HG02943 (cell line): ENCODE measurements at regions not wholly inside any gene's neighbourhood (a gene's known extent, or its start where the extent isn't known, plus 50 kb on each side); places are given as distances from the start of the nearest gene placed in this dataset.
"Not testable (repeated sequence)": the region's sequence is repeated elsewhere in the genome, so short reads cannot be mapped to it uniquely, and the experiment has no call there.

ENCODE experiments used
- ATAC-seq: cut with Tn5 transposase; IDR thresholded peaks from one replicate; pipeline ENCODE4 v1.9.1; 2021; ENCODE audit warnings: mild to moderate bottlenecking, low read depth, moderate library complexity; ENCODE audit not compliant: unreplicated experiment

DNA sequence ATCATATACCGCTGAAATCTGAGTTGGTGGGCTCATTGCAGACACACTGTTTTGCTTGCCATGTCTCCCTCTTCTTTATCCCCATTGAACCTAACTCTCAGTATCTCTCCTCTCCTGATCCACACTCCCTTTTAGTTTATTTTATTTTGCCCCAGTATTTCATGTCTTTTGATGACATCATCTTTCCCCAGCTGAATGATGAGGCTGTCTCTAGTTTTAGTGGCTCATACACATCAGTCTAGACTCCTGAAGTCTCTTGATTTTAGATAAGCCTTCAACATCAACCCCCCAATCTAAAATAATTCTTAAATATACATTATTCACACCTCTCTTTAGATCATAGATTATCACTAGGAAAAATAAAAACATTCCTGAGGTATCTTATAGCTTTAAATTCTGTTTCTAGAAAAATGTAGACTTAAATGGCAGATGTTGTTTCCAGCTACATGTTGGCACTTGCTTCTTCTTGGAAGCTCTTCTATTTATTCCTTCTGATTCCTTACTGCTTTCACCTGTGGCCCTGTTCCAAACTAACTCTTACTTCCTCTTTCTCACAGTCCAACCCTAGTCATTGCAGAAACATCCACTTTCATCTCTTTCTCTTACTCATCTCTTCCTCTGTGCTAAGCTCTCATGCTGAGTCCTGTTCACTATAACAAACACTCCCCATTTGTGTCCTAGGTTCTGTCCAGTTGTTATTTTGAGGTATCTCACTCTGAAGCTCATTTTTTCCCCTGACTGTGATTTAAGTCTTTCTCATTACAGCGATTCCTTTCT, 191.9 kb upstream of the SLC35B3 start:
- no peak for ATAC-seq

DNA sequence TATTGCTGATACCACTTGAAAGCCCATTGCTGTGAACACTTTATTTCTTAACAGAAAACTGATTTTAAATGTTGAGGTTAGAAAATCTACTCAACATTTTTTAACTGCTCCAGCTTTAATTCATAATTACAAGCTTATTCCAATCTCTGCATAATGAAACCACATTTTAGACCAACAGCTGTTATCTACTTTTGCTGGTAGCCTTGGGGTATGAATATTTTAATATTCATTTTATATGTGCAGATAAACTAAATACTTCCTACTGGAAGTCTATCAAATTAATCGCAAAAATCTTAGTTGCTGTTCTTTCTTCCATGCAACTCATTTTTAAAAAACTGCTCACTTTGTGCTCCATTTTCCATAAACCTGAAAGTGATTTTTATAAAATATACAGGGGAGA, 189.3 kb upstream of the SLC35B3 start:
- no peak for ATAC-seq

DNA sequence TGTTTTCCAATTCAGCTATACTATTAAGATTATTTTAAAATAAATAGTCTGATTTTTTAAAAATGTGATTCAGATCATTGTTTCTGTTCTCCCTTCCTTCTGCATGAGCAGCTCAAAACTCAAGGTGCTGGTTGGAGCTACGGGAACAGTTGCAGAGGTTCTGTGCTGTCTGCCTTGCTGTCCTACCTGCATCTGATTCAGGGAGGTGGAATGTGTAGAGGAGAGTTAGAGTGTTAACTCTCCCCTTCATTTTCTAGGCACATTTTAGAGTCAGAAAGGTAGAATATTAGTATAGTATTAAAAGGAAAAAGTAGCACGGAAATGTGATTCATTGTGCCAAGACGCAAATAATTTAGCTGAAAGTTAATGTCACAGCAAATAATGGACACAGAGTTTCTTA, 188.1 kb upstream of the SLC35B3 start:
- no peak for ATAC-seq

DNA sequence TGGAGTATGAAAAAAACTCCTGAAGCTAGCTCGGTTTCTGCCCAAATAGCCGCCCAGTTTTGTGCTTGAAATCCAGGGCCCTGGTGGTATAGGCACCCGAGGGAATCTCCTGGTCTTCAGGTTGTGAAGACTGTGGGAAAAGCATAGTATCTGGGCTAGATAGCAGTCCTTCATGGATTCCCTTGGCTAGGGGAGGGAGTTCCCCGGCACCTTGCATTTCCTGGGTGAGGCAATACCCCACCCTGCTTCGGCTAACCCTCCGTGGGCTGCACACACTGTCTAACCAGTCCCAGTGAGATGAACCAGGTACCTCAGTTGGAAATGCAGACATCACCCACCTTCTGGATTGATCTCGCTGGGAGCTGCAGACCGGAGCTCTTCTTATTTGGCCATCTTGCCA, 184.5 kb upstream of the SLC35B3 start:
- no peak for ATAC-seq

DNA sequence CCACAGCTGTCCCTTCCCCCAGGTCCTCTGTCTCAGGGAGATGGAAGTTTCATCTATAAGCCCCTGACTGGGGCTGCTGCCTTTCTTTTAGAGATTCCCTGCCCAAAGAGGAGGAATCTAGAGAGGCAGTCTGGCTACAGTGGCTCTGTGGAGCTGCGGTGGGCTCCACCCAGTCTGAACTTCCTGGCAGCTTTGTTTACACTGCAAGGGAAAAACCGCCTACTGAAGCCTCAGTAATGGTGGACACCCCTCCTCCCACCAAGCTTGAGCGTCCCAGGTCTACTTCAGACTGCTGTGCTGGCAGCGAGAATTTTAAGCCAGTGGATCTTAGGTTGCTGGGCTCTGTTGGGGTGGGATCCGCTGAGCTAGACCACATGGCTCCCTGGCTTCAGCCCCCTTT, 184.1 kb upstream of the SLC35B3 start:
- ATAC-seq: not testable (repeated sequence)

DNA sequence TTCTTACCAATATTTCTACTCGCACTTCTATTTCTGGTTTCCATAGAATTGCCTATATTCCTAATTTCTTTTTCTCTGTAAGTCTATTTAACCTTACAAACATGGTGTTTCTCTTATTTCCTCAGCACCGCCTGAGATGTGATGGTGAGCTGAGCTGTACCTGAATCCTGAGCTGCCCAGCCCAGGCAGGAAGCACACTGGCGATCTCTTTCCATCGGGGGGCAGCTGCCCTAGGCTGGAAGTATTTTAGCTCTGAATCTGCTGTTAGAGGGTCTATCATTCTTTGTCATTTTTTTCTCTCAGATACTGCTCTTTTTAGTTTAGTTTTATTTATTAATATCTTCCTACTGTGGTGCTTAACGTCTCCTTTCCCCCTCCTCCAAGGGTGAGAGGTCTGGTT, 173.4 kb upstream of the SLC35B3 start:
- no peak for ATAC-seq

DNA sequence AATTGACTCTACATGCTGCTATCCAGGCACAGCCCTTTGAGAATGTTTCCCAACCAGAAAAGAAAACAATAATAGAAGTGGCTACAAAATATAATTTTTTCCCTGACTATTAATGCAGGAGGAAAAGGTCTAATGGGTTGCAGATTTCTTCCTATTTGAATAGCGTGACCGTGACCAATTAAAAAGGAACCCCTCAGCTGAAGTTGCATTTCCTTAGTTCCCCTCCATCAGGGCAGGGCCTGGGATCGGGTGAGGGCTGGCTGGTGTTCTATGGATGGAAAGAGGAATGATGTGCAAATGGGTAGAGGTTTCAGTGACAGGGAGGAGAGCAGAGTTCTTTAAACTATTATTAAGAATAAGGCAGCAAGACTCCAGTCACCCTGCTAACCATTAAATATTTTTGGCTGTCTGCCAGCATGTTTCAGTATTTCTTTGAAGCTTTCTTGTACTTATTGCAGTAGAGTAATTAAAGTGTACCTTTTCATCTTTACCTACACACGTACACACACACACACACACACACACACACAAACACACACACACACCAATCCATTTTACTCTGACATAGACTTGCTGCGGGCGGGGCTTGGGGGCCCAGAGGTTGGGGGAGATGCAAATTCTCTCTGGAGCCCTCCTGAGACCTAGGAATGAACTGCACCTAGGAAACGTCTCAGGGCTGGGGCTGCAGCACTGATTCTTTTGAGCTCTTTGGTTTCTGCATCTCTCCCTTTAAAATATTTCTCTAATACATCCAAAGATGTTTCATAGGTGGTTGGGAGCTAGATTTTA, 154.8 kb upstream of the SLC35B3 start:
- no peak for ATAC-seq

DNA sequence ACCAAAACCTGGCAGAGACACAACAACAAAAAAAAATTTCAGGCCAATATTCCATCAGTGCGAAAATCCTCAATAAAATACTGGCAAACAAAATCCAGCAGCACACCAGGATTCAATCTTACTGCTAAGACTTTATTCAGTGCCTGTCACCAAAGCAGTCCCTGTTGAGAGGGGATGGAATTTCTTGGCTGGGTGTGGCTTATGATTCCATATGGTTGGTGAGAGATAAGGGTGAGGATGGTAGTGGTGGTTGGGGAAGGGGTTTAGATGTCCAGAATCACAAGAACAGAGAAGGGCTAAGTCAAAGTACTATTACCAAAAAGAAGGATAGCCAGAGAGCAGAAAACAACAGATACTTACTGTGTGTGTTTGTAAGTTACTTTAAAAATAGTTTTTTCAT, 152.8 kb upstream of the SLC35B3 start:
- ATAC-seq: no peak

DNA sequence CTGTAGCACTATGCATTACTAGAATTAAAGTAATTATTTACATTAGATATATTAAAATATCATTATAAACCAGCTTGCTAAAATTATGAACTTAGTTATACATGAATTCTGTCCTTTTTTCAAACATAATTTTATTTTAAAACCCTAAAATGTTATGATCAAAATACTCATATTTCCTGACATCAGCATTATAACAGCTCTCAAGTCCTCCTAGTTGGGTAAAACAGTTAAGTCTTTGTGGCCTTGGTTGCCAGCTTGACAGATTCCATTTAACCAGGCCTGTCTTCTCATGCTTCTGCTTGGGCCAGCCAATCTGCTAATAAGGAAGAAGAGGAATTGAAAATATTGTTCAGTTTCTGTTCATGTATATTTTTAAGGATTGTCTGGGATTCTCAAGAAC, 147.9 kb upstream of the SLC35B3 start:
- ATAC-seq: no peak

DNA sequence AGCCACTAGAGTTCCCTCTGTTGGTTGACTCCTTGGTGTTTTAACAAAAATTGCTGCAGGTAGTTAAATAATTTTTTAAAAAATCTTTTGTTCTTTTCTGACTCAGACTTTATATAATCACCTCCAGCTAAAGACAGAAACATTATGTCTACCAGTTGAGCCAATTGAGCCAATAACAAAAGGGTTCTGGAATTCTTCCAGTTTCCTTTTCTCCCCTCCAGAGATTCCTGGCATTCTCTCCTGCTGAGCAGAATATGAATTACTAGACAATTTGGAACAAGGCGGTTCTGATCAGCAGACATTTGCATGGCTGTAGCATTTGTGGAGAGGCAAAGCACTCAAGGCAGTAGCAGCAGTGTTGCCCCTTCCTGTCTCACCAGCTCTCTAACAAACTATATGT, 144.0 kb upstream of the SLC35B3 start:
- no peak for ATAC-seq

DNA sequence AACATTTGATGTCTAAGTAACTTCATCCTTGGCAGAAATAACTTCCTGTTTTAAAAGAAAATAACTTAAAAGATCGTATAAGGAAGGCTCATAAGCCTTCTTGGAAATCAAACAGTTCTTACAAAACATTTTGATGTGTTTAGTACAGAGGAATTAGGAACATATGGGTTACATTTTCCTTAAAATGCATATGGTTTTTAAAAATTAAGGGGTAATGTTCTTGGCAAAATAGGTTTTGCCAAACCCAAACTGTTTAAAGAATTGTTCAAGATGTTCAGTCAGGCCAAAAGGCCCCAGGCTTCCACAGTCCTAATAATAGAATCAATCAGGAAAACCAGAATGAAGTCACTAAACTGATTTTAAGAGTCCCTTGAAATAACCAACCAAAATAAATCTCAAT, 142.7 kb upstream of the SLC35B3 start:
- ATAC-seq: no peak

DNA sequence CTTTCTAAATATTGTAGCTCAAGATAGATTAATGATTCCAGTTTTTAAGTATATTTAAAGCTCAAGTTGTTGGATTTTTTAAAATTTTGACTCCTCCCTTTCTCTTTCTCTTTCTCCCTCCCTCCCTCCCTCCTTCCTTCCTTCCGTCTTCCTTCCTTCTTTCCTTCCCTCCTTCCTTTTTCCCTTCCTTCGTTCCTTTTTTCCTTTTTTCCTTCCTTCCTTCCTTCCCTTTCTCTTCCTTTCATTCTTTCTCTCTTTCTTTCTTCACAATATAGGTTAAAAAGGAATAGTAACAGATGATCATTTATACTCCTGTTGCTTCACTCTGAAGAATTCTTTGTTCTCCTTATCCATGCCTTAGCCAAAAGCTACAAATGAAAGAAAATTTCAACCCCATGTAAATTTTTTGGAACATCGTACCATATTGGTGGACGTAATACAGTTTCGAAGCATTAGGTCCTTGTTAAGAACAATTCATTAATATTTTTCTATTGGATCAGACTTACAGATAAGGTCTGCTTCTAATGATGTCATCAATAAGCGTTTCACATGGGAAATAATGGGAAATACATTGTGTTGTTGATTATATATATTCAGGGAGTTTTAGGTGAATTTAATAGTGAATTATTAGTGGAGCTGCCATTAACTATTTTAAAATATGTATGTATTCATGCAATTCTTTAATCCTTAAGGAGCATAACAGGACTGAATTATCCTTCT, 139.6 kb upstream of the SLC35B3 start:
- ATAC-seq: no peak

DNA sequence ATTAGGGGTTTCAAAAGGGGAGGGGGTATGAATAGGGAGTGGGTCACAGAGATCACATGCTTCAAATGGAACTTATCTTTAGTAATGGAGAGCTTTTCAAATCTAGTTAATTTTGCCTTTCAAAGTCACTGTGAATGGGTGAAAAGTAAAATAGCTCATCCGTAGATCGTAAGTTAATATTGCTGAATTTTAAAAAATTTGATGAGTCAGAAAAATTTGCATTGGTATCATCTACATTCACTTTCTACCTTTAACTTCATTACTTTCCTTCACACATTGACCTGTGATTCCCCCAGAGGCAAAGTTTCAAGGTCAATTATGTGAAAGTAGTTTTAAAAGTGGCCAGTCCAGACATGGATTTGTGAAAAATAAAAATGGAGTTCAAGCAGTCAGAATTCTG, 139.0 kb upstream of the SLC35B3 start:
- no peak for ATAC-seq

DNA sequence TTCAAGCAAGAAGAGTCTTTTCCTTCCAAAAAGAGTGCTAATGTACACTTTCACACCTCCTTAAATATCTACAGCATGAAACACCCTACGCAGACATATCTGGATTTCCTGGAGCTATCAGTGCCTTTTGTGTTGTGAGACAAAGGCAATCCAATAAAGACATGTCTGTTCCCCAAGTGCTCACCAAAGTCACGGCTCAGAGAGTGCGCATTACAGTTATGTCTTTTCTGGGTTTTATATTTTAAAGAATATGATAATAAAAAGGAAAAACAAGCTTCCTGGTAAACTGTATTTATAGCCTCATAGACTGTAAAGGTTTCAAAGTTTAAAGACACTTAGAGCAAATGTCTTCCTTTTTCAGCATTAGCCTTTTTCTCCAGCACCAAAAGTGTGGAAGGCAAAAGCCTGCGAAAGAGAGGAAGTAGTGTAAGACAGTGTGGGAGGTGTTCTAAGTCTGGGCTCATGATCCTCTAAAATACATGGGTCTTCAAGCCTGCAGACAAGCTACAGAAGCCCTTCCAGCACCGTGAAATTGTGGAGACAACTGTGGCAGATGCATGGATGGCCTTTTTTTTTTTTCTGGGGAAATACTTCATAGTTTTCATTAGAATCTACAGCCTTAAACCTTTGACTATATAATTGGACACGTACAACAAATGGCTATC, 135.0 kb upstream of the SLC35B3 start:
- ATAC-seq: no peak

DNA sequence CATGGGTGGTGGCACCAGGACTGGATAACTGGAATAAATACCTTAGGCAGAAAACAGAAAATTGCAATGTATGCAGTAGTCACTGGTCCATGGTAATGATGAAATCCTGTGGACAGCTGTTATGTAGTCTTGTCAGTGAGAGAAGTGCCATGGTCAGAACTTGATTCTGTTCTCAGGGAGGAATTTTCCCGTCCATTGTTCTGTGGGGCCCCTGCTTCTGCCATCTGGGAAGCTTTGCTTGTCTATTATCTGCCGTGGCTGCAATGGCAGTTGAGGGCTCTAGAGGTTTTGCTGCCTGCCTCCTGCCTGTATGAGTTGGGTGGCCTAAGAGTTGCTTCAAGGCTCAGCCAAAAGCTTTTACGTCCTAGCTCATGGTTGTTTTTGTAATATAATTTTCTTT, 126.8 kb upstream of the SLC35B3 start:
- no peak for ATAC-seq

DNA sequence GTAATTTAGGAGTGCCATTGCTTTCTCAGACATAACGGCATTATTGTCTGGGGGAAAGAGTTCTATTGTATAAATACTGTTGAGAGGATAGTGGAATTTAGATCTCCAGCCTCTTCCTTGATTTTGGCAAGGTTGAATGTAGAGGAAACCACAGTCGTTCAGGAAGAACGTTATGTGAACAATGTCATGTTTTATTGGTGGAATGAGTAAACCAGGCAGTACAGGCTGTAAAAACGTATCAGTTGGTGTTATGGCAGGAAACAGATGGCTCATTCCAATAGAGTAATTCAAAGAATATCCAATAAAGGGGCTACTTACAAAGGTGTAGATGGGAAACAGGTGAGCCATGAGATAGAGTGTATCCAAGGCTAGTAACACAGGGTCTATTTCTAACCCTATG, 123.6 kb upstream of the SLC35B3 start:
- ATAC-seq: no peak

DNA sequence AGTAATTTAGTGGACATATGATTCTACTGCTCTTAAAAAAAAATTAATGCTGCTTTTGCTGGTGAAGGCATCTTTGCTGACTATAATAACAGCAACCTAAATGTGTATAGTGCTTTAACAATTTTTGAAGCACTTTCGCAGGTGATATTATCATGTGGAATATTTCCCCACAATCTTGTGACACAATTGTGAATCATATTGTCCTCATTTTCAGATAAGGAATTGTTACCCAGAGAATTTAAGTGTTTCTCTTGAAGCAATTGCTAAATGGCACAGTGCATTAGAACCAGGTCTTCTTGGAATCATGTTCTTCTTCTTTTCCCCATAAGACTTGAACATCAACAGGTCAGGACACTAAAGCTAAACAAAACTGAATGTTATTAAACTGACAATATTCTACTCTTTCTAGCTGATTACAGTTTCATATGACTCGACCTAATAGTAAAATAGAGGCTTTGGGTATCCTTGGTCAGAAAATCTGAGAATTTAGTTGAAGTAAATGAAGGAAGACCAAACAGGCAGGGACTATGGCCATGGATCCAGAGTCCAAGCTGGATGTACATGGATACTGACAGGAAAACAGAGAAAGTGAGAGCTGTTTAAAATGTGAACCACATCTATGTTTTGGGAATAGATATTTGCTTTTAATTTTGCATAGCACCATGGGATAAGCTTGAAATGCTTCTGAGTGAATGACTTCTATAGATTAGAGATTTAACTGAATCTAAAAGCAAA, 121.8 kb upstream of the SLC35B3 start:
- no peak for ATAC-seq

DNA sequence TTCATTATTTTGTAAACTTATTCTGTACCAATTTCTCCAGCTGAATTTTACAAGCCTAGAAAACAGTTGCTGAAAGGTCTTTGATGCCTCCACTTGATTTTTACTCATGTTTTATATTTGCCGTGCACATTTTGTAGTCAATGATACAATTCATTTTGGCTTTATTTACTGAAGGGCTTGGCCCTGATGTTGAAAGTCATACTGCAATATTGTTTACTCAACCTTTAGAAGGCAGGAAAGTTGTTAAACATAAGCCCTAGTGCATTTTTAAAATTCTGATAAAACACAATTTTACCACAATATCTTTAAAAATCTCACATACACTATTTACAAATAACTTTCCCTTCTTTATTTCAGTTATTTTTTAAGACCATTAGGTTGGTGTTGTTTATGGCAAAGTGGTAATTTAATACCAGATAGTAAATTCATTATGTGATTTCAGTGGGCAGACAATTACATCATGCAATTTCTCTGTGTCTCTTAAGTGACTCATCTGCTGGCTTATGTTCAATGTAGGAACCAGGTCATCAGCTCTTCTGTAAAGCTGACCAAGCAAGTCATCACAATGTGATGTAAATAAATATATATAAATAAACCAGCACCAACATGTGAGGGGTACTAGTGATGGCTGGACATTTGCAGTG, 121.1 kb upstream of the SLC35B3 start:
- no peak for ATAC-seq

DNA sequence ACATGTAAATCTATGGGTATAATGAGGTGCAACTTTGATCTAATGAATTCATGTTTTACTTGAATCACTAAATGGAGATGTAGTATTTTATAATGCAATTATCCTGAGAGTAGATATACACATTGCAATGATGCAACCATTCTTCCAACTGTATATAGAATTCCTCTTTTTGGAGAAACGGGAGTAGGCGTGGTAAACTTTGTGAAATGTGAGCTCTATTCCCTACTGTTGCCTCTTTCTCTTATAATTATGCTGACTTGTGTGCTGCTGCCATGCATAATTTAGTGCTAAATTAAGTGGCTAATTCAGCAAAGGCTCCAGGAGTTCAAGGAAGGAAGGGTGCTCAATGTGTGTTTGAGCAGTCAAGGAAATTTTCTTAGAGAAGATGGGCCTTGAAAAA, 116.6 kb upstream of the SLC35B3 start:
- ATAC-seq: no peak

DNA sequence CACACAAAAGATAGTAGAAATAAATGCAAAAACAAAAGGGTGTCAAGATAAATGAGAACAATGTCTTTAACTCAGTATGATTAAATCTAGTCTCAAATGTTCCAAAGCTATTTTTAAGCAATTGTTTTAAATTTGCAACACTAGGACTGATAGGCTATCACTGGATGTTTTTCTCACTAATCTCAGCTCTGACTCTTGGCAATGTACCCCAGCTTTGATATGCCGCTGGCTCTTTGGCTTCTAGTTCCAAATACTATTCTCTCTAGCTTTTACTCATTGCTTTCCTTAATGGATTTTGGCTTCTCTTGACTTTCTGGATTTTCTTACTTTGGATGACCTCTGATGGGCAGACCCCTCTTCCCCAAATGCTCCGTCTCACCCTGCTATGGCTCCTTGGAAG, 116.0 kb upstream of the SLC35B3 start:
- no peak for ATAC-seq
